DMS79 treated with DMSO at 0.1 percent for 48 hours (cell line): ENCODE measurements at regions not wholly inside any gene's neighbourhood (a gene's known extent, or its start where the extent isn't known, plus 50 kb on each side); places are given as distances from the start of the nearest gene placed in this dataset.

ENCODE experiments used
- DNase-seq: peaks from one replicate; lab custom pipeline; 2025; lab: John Stamatoyannopoulos, UW

DNA sequence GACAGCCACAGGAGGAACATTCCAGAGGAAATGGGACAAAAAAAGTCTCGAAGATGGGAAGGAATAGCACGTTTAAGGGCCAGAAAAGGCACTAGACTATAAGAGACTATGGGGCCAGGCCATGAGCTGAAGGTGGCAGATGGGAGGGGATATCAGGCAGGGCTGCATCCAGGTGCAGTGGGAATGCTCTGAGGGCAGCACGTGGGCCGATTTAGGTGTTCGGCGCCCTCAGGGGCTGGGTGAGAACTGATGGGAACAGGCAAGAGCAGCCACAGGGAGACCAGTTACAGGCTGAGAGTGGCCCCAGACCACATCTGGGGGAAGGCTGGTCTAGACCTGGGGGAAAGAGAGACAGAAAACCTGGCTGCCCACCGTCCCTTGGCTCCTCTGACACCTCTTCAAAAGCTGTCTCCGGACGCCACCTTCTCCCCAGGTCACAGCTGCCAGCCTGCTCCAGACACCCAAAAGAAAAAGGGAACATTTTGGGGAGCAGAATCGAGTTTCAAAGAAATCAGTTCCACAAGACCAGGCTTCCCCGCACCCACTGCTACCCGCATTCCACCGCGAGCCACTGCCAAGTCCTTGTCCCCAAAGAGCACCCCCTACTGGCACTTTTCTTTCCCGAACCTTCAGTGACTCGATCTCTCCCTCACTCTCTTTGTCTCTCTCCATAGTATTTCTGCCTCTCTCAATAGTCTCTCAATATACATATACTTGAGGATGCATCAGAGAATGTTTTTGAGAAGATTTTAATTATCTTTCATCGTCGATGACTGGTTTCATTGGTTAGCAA is 190.1 kb upstream of the AGAP1 start:
- DNase-seq = no peak

GRCh38 chr2:235305678-235306077 is 188.2 kb upstream of the AGAP1 start:
- DNase-seq = no peak

- DNase-seq = no peak
Measured at GRCh38 chr2:235311044-235311443, 182.8 kb upstream of the AGAP1 start.

GRCh38 chr2:235312571-235312970 is 181.3 kb upstream of the AGAP1 start:
- no peak for DNase-seq

DNA sequence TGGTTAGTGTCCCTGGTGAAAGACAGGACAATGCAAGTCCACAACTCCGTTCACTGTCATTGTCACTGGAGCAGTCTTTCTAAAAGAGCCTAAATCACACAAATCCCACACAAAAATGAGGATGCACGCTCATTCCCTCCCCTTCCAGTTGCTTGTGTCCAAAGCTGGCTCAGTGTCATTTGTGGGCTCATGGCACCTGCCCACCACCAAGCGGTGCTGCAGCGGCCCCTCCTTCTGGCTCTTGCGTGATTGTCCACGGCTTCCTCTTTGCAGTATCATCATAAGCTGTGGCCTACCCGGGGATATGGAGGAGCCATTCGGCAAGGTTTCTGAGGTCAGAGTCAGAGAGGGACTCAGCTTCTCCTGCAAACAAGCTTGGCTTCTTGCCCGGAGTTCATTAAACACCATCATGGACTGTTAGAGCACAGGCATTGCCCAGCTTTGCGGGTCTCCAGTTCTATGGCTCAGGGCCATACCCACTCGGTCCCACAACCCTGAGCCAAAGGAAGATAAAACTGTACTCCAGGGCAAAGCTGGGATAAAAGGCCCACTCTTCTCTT is 179.4 kb upstream of the AGAP1 start:
- peak; percentile 86 for DNase-seq

- DNase-seq = no peak
Measured at GRCh38 chr2:235319095-235319494, 174.7 kb upstream of the AGAP1 start.

DNA sequence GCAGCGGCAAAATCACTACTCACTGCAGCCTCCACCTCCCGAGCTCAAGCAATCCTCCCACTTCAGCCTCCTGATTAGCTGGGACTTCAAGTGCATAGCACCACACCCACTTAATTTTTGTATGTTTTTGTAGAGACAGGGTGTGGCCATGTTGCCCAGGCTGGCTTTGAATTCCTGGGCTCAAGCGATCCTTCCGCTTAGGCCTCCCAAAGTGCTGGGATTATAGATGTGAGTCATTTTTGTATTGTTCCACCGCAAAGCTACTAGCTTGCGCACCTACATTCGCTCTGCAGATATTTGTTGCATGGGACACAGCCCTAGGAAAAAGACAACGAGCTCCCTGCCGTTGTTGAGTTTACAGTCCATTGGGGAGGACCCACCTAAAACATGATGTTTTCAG is 173.5 kb upstream of the AGAP1 start:
- DNase-seq = no peak

DNA sequence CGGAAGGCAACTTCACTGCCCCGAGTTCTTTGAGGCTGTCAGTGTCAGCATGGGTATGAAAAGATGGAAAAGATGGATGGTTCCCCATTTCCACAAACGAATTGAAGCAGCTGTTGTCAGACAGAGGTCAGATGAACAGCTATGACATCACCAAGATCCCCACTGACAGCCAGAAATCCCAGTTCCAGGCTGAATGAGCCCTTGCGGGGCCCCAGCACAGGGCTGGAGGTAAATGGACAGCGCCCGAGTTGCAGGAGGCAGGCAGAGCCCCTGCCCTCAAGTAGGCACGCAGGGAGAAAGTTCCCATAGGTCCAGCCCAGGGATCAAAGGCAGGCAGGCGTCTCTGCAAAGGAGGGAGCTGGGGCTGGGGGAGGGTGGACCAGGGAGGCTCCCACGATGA is 169.5 kb upstream of the AGAP1 start:
- no peak for DNase-seq

DNA sequence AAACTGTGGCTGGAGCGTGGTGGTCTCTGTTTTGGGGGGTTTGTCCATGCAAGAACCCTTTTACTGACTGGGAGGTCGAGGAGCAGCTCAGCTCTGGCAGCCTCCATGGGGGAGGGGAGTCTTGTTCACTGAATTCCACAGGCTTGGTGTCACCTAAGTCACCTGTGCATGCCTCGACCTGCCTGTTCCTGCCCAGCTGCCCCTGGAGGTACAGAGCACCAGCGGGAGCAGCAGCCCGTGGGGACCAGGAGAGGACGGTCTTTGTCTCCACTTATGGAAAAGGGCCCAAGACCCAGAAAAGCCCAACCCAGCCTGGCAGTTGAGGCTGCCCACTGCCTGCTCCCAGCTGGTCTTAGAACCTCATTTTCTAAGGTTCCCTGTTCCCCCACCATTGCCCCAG is 168.7 kb upstream of the AGAP1 start:
- DNase-seq = peak; percentile 19

GRCh38 chr2:235328991-235329390 is 164.9 kb upstream of the AGAP1 start:
- no peak for DNase-seq

- no peak for DNase-seq
Measured at GRCh38 chr2:235330775-235331451, 162.9 kb upstream of the AGAP1 start.

DNA sequence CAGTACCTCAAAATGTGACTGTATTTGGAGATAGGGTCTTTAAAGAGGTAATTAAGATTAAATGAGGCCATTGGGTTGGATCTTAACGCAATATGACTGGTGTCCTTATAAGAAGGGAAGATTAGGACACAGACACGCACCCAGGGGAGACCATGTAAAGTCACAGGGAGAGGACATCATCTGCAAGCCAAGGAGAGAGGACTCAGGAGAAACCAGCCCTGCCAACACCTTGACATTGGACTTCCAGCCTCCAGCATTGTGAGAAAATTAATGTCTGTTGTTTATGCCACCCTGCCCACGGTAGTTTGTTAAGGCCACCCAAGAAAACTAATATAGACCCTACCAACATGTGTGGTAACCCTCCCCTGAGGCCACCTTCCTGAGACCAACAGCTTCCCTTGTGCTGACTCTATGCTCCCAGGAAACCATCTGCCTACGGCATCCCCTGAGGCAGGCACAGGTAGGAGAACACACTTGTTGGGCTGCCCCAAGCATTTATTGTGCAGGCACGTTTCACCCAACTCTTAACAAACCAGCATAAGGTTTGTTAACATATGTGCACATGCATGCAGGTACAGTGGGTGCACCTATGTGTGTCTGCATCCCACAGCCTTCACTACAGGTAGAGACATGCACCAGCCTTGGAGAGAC is 161.5 kb upstream of the AGAP1 start:
- no peak for DNase-seq

DNA sequence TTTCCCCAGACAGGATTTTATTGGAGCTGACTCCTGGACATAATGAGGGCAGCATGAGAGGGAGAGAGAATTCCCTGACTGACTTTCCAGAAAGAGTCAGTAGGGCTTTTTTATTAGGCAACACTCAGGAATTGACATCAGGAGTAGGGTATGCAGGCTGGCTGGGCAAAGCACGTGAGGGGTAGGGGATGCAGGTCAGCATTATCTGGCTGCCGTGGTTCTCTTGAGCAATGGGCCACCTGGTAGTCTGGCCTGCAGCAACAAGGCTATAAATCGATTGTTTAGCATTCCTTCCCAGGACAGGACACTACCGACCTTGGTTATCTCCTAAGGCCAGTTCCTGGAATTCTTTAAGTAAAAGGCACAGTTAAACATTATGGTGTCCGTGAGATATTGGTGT is 160.8 kb upstream of the AGAP1 start:
- DNase-seq = no peak

- DNase-seq = no peak
Measured at GRCh38 chr2:235334179-235334578, 159.7 kb upstream of the AGAP1 start.

GRCh38 chr2:235343156-235343774 is 150.6 kb upstream of the AGAP1 start:
- no peak for DNase-seq

- DNase-seq = no peak
Measured at GRCh38 chr2:235343869-235344268, 150.0 kb upstream of the AGAP1 start.

DNA sequence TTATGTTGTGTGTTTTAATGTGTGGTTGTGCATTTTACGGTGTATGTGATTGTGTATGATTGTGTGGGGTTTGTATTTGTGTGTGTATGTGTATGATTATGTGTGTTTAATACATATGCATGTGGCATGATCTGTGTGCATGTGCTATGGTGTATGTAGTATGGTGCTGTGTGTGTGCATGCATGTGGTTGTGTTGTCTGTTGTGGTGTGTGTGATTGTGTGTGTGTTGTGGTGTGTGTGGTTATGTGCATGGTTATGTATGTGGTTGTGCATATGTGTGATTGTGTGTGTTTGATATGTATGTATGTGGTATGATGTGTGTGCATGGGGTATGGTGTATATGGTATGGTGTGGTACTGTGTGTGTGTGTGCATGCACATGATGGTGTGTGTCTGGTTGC is 148.1 kb upstream of the AGAP1 start:
- no peak for DNase-seq

GRCh38 chr2:235347691-235348090 is 146.2 kb upstream of the AGAP1 start:
- no peak for DNase-seq

- no peak for DNase-seq
Measured at GRCh38 chr2:235348329-235348728, 145.5 kb upstream of the AGAP1 start.

DNA sequence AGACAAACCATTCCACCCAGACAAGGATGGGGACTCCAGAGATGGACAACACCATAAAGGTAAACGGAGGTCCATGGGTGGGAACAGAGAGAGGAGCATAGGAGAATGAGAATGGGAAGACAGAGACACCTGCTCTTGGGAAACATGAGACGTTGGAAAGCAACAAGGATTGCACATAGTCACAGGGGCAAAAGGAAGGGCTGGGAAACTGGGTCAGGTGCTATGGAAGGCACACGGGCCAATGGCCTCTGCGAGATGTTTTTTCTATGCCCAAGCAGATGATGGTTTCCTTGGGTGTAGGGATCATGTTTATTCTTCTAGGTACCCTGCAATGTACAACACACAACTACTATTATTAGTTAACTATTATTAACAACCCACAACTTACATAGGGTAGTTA is 143.6 kb upstream of the AGAP1 start:
- no peak for DNase-seq

GRCh38 chr2:235352541-235352940 is 141.3 kb upstream of the AGAP1 start:
- DNase-seq = no peak

DNA sequence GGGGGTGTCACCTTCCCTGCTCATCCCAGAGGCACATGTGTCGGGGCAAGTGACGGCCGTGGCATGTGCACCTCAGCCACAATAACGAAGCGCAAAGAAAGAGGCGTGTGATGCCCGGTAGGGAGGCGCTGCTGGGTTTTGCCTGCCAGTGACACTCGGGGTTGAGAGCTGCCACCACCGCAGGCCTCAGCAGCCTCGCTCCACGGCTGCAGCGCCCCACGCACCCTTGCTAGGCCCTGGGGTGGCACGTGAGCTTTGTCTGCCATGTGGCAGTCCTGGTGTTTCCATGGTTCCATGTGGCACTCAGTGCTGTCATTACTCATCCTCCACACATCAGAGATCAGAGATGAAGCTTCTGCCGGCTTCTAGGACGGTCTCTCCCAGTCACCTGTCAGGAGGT is 136.0 kb upstream of the AGAP1 start:
- DNase-seq = no peak
